H1 (cell line): ENCODE measurements at regions not wholly inside any gene's neighbourhood (a gene's known extent, or its start where the extent isn't known, plus 50 kb on each side); places are given as distances from the start of the nearest gene placed in this dataset.
"Not testable (repeated sequence)": the region's sequence is repeated elsewhere in the genome, so short reads cannot be mapped to it uniquely, and the experiment has no call there.

Experiments
- EP300 ChIP-seq, 2 experiments: IDR thresholded peaks; 1 replicate in 1 of 2; 2 replicates in 1 of 2; pipeline ENCODE4 v1.6.1; 2011 to 2012; ENCODE audit warnings: low read depth in 2 of 2, low read length in 2 of 2, mild to moderate bottlenecking in 2 of 2, borderline replicate concordance in 1 of 2, inconsistent platforms in 1 of 2, moderate library complexity in 1 of 2
- GABPA ChIP-seq: IDR thresholded peaks from 2 replicates; pipeline ENCODE4 v1.6.1; 2011; ENCODE audit warnings: mild to moderate bottlenecking, low read length, moderate library complexity, borderline replicate concordance; ENCODE audit not compliant: insufficient read depth
- JUN ChIP-seq: IDR thresholded peaks from 2 replicates; pipeline ENCODE4 v1.6.1; 2011; ENCODE audit warnings: low read depth, mild to moderate bottlenecking, improper control_type of control experiment, low read length
- SP1 ChIP-seq: IDR thresholded peaks from 2 replicates; pipeline ENCODE4 v1.6.1; 2011; ENCODE audit warnings: low read depth, low read length
- TAF1 ChIP-seq: IDR thresholded peaks from 2 replicates; pipeline ENCODE4 v1.6.1; 2011; ENCODE audit warnings: mild to moderate bottlenecking, low read depth, low read length
- TF ChIP-seq, protein P1 (sequence below), 3 experiments: IDR thresholded peaks; 1 replicate in 2 of 3; 2 replicates in 1 of 3; pipeline versions ENCODE4 v1.5.1 to v1.6.1; 2011; ENCODE audit warnings: low read length in 3 of 3, mild to moderate bottlenecking in 3 of 3, inconsistent platforms in 2 of 3, low read depth in 1 of 3, moderate library complexity in 1 of 3; ENCODE audit not compliant: insufficient read depth in 1 of 3; ENCODE audit errors: control extremely low read depth in 1 of 3

DNA sequence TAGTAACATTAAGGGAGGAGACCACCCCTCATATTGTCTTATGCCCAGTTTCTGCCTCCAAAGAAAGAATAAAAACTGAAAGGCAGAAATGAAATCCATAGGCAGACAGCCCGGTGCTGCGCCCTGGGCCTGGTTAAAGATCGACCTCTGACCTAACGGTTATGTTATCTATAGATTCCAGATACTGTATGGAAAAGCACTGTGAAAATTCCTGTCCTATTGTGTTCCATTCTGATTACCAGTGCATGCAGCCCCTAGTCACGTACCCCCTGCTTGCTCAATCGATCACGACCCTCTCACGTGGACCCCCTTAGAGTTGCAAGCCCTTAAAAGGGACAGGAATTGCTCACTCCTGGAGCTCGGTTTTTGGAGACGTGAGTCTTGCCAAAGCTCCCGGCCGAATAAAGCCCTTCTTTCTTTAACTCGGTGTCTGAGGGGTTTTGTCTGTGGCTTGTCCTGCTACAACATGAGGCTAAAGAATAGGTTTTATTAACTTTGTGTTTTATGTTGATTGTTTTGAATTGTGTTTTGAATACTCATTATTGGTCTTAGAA lies 121.4 kb upstream of the XIRP2 start:
- not testable (repeated sequence) for TF ChIP-seq SP1; TAF1; GABPA; JUN; EP300 (IDR thresholded peaks at IDR 0.05; ENCODE audit: borderline replicate concordance in 1 of 2, low read depth in 2 of 2, low read length in 2 of 2)
- TF ChIP-seq, protein P1, sequence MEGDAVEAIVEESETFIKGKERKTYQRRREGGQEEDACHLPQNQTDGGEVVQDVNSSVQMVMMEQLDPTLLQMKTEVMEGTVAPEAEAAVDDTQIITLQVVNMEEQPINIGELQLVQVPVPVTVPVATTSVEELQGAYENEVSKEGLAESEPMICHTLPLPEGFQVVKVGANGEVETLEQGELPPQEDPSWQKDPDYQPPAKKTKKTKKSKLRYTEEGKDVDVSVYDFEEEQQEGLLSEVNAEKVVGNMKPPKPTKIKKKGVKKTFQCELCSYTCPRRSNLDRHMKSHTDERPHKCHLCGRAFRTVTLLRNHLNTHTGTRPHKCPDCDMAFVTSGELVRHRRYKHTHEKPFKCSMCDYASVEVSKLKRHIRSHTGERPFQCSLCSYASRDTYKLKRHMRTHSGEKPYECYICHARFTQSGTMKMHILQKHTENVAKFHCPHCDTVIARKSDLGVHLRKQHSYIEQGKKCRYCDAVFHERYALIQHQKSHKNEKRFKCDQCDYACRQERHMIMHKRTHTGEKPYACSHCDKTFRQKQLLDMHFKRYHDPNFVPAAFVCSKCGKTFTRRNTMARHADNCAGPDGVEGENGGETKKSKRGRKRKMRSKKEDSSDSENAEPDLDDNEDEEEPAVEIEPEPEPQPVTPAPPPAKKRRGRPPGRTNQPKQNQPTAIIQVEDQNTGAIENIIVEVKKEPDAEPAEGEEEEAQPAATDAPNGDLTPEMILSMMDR (IDR thresholded peaks at IDR 0.05; ENCODE audit: control extremely low read depth in 1 of 3, insufficient read depth in 1 of 3, low read depth in 1 of 3, low read length in 3 of 3) = not testable (repeated sequence)
